Transverse colon (tissue), 4 donors: ENCODE measurements at regions not wholly inside any gene's neighbourhood (a gene's known extent, or its start where the extent isn't known, plus 50 kb on each side); places are given as distances from the start of the nearest gene placed in this dataset.

Experiments
- DNase-seq: peaks from one replicate; pipeline ENCODE4 v3.0.0-alpha.2; 2019
- H3K27ac ChIP-seq, 4 donors: fragments of 200-600 bp; sonication (generic); 2 replicates each; pipeline ENCODE4 v1.5.1; 2016 to 2018; ENCODE audit warnings: inconsistent platforms in 4 of 4
- H3K27me3 ChIP-seq: fragments of 200-600 bp; sonication (generic); 2 replicates; pipeline ENCODE4 v1.5.1; 2017; ENCODE audit warnings: inconsistent platforms
- H3K36me3 ChIP-seq, 4 donors: fragments of 200-600 bp; sonication (generic); 2 replicates each; pipeline ENCODE4 v1.5.1; 2017 to 2019; ENCODE audit warnings: inconsistent platforms in 4 of 4
- H3K4me1 ChIP-seq, 4 donors: fragments of 200-600 bp; sonication (generic); 2 replicates each; pipeline ENCODE4 v1.5.1; 2017 to 2020; ENCODE audit warnings: inconsistent platforms in 4 of 4
- H3K4me3 ChIP-seq, 4 donors: fragments of 200-600 bp; sonication (generic); 1 replicate in 1 of 4; 2 replicates in 3 of 4; pipeline versions ENCODE4 v1.5.1 to v1.6.1; 2017 to 2019; ENCODE audit warnings: inconsistent platforms in 4 of 4
- H3K9me3 ChIP-seq, 2 donors: fragments of 200-600 bp; sonication (generic); 2 replicates each; pipeline ENCODE4 v1.5.1; 2017 to 2019; ENCODE audit warnings: inconsistent platforms in 2 of 2
- CTCF ChIP-seq, 5 experiments: fragments of 200-600 bp in 3 of 5; fragments of 450-650 bp in 2 of 5; sonication (generic) in 3 of 5; IDR thresholded peaks; 1 replicate in 2 of 5; 2 replicates in 3 of 5; pipeline ENCODE4 v1.5.1; 2016 to 2017; ENCODE audit warnings: antibody characterized with exemption in 5 of 5, inconsistent platforms in 3 of 5, mild to moderate bottlenecking in 2 of 5, moderate library complexity in 1 of 5
- EP300 ChIP-seq: sonication (generic); formaldehyde crosslinking; IDR thresholded peaks from one replicate; pipeline ENCODE4 v1.6.1; 2017; ENCODE audit warnings: antibody characterized with exemption, low read depth
- POLR2A ChIP-seq: fragments of 450-650 bp; IDR thresholded peaks from one replicate; pipeline ENCODE4 v1.6.1; 2016; ENCODE audit warnings: antibody characterized with exemption, mild to moderate bottlenecking, moderate library complexity
- POLR2AphosphoS5 ChIP-seq, 3 donors: sonication (generic); formaldehyde crosslinking; IDR thresholded peaks; one replicate each; pipeline ENCODE4 v1.6.1; 2016; ENCODE audit warnings: antibody characterized with exemption in 3 of 3
- WGBS, 2 donors: methylation state at CpG; one replicate each; pipeline ENCODE4 v1.1.5; 2018; ENCODE audit warnings: low coverage in 1 of 2; 5-methylcytosine and 5-hydroxymethylcytosine counted together
- in situ Hi-C, 4 donors: fragments of 200-750 bp; cut with MboI; loops; one replicate each; pipeline versions ENCODE4 v1.15.0 to v1.15.1; 2017; ENCODE audit warnings: low sequenced_read_pairs in 3 of 4, low pct_ligation_motif_present in 1 of 4, low pct_unique_long_range_greater_than_20kb in 1 of 4
- intact Hi-C: fragments of 100-400 bp; cut with DNase I; formaldehyde crosslinking; loops from one replicate; pipeline ENCODE4 v1.15.1; 2023; ENCODE audit warnings: low total_unique reads

DNA sequence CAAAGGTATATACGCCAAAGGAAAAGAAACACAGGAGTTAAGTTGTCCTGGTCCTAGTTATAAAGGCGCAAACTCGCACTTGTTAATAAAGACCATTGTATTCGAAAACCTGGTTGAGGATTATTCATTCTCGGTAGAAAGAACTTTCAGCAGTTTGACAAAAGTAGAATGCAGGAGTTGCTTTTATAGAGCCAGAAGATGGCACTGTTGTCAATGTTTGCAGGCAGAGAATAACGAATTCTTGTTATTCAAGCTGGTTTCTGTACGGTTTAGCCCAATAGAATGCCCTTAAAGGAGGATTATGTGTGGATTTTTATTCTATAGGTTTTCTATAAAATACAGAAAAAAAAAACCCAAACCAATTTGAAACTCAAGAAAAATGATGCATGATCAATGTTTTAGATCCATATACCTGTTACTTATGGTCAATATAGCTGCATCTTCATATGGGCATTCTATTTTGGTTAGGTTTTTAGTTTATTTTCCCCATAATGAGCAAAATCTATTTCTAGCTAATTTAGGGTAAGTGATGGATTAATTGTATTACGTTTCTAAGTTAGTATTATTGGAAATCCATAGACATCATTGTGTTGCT is 510.3 kb downstream of the PLCL1 start:
- no peak for DNase-seq
- WGBS, 2 donors, result 5 to 8% methylated on average over 8 of the region's 8 CpGs
- intact Hi-C loops, result no loop called here

GRCh38 chr2:198312596-198313483 is 508.4 kb downstream of the PLCL1 start:
- Histone ChIP-seq H3K9me3 (no peaks in the 10 kb centered on the region), H3K27me3 (no peaks in the 10 kb centered on the region), H3K36me3 (no peaks in the 10 kb centered on the region), H3K4me3 (peak overlapping the region in 3 of 4 donors; percentile 1 to 30 (median 10)), H3K27ac (peak overlapping the region; percentile 69 to 85 (median 78)), H3K4me1 (peaks cover 0 to 53% (median 14%) of the 10 kb centered on the region in 4 donors)
- peak in 2 of 3 donors; percentile 25 to 51 for TF ChIP-seq POLR2AphosphoS5 (IDR thresholded peaks at IDR 0.05)
- no peak for TF ChIP-seq POLR2A
- intact Hi-C loops, result no loop called here
- 40 to 41% methylated on average over 9 to 11 of the region's 11 CpGs for WGBS, 2 donors
- in situ Hi-C loops, result loop anchor here (10.0 to 25.0 kb wide), 6 partner anchors 462 to 1549 kb away; partner anchors contain the start of gene FTCDNL1 (in 1 of the 4)
- DNase-seq, result peak; percentile 35

More for the DNA sequence above, 510.3 kb downstream of the PLCL1 start:
- Histone ChIP-seq H3K36me3 (no peaks in the 10 kb centered on the region), H3K9me3 (no peaks in the 10 kb centered on the region), H3K4me1 (peaks cover 0 to 56% (median 14%) of the 10 kb centered on the region in 4 donors), H3K27ac (peak overlapping the region; percentile 65 to 85 (median 78)), H3K27me3 (no peaks in the 10 kb centered on the region), H3K4me3 (peak overlapping the region in 1 of 4 donors; percentile 30)
- in situ Hi-C loops, result loop anchor here (5.0 to 25.0 kb wide), 7 partner anchors 460 to 1548 kb away; partner anchors contain the start of gene FTCDNL1 (in 1 of the 4)
- peak; percentile 48 to 70 (median 64) for TF ChIP-seq CTCF (IDR thresholded peaks at IDR 0.05)
- no peak for TF ChIP-seq EP300

DNA sequence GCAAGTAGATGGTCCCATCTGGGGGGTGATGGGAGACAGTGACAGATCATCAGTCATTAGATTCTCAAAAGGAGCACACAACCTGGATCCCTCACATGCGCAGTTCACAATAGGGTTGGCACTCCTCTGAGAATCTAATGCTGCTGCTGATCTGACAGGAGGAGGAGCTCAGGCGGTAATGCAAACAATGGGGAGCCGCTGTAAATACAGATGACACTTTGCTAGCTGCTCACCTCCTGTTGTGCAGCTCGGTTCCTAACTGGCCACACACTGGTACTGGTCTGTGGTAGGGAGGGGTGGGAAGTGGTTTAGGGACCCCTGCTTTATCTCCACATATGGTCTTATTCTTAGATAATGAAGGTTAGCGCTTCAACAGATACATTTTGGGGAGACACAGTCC is 506.6 kb downstream of the PLCL1 start:
- peak; percentile 33 for DNase-seq
- in situ Hi-C loops (loop anchor here (10.0 to 25.0 kb wide), 6 partner anchors 464 to 1551 kb away; partner anchors contain the start of gene FTCDNL1 (in 1 of the 4)), intact Hi-C loops (no loop called here)

GRCh38 chr2:198309673-198310280 is 505.4 kb downstream of the PLCL1 start:
- intact Hi-C loops (no loop called here), in situ Hi-C loops (loop anchor here (10.0 to 25.0 kb wide), 6 partner anchors 465 to 1553 kb away; partner anchors contain the start of gene FTCDNL1 (in 1 of the 4))
- Histone ChIP-seq H3K9me3 (no peaks in the 10 kb centered on the region), H3K36me3 (no peaks in the 10 kb centered on the region), H3K27ac (no peak overlapping the region), H3K4me1 (peaks cover 0 to 36% (median 13%) of the 10 kb centered on the region in 4 donors), H3K27me3 (no peaks in the 10 kb centered on the region), H3K4me3 (no peak overlapping the region)
- TF ChIP-seq POLR2AphosphoS5 (IDR thresholded peaks at IDR 0.05) (no peak), CTCF (IDR thresholded peaks at IDR 0.05) (peak; percentile 83 to 88 (median 85)), POLR2A (no peak), EP300 (no peak)
- 3 to 4% methylated on average over 8 of the region's 8 CpGs for WGBS, 2 donors
- DNase-seq, result peak; percentile 73

More for the DNA sequence above, 506.6 kb downstream of the PLCL1 start:
- TF ChIP-seq POLR2A (no peak), EP300 (no peak), POLR2AphosphoS5 (IDR thresholded peaks at IDR 0.05) (no peak), CTCF (IDR thresholded peaks at IDR 0.05) (no peak)
- Histone ChIP-seq H3K4me1 (peaks cover 0 to 45% (median 14%) of the 10 kb centered on the region in 4 donors), H3K27me3 (no peaks in the 10 kb centered on the region), H3K27ac (peak overlapping the region; percentile 69 to 85 (median 78)), H3K4me3 (no peak overlapping the region), H3K36me3 (no peaks in the 10 kb centered on the region), H3K9me3 (no peaks in the 10 kb centered on the region)
- WGBS, 2 donors, result 76 to 83% methylated on average over 2 to 5 of the region's 5 CpGs
